ENCODE measurements at regions not wholly inside any gene's neighbourhood (a gene's known extent, or its start where the extent isn't known, plus 50 kb on each side); places are given as distances from the start of the nearest gene placed in this dataset.

DNA sequence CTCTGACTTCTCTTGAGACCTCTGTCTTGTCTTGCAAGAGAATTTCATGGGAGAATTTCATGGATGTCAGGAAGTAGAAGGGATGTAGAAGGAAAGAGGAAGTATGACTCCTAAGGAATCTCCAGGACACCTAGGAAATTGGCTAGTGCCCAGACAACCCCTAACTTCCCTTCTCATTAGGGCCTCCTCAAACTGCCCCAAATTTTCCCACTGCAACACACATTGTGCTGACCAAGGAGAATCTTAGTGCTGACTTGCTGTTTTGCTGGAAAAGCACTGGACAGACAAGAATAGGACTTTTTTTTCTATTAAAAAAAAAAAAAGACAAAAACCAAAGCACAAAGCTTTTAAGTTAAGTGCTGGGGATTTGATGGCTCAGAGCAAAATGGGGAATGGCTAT lies 236.1 kb upstream of the CADM1 start:
- TF ChIP-seq, protein P1, sequence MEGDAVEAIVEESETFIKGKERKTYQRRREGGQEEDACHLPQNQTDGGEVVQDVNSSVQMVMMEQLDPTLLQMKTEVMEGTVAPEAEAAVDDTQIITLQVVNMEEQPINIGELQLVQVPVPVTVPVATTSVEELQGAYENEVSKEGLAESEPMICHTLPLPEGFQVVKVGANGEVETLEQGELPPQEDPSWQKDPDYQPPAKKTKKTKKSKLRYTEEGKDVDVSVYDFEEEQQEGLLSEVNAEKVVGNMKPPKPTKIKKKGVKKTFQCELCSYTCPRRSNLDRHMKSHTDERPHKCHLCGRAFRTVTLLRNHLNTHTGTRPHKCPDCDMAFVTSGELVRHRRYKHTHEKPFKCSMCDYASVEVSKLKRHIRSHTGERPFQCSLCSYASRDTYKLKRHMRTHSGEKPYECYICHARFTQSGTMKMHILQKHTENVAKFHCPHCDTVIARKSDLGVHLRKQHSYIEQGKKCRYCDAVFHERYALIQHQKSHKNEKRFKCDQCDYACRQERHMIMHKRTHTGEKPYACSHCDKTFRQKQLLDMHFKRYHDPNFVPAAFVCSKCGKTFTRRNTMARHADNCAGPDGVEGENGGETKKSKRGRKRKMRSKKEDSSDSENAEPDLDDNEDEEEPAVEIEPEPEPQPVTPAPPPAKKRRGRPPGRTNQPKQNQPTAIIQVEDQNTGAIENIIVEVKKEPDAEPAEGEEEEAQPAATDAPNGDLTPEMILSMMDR (IDR thresholded peaks at IDR 0.05), result no peak
- no peak for TF ChIP-seq POLR2A (IDR thresholded peaks at IDR 0.05)
